Panc1 (cell line): ENCODE measurements at regions not wholly inside any gene's neighbourhood (a gene's known extent, or its start where the extent isn't known, plus 50 kb on each side); places are given as distances from the start of the nearest gene placed in this dataset.

Source experiments
- ATAC-seq: fragments of 200-7000 bp; cut with Tn5 transposase; 2 replicates; pipeline ENCODE4 v1.9.1; 2020; ENCODE audit warnings: mild to moderate bottlenecking, moderate library complexity
- BruUV-seq: library from RNA; stranded (reverse); fragments of 400-500 nt; replicated peaks from 2 replicates; lab custom pipeline; 2021; lab: Mats Ljungman, UMichigan
- CTCF ChIA-PET: fragments of 300-600 bp; sonication (Branson Sonifier 250); formaldehyde crosslinking; loops from one replicate; lab custom pipeline; 2022; ENCODE audit warnings: antibody characterized with exemption; lab: Charles Lee
- POLR2A ChIA-PET: fragments of 300-600 bp; sonication (Branson Sonifier 250); formaldehyde crosslinking; loops from one replicate; lab custom pipeline; 2022; ENCODE audit warnings: antibody characterized with exemption; lab: Charles Lee
- DNase-seq: peaks from one replicate; pipeline ENCODE4 v3.0.0-alpha.2; 2010; ENCODE audit warnings: low read depth, low spot score
- H3K27ac ChIP-seq: 2 replicates; pipeline ENCODE4 v1.5.1; 2011; ENCODE audit warnings: mild to moderate bottlenecking, low read length, inconsistent platforms
- H3K27me3 ChIP-seq: fragments of 200-500 bp; sonication (Bioruptor generic); 2 replicates; pipeline ENCODE4 v1.6.0; 2014; ENCODE audit warnings: low read length, inconsistent platforms; ENCODE audit not compliant: control insufficient read depth, insufficient read depth
- H3K36me3 ChIP-seq: fragments of 200-500 bp; sonication (Bioruptor generic); 2 replicates; pipeline ENCODE4 v1.5.1; 2014; ENCODE audit warnings: inconsistent platforms, mild to moderate bottlenecking, low read length, moderate library complexity; ENCODE audit not compliant: control insufficient read depth, insufficient read depth
- H3K4me1 ChIP-seq: 2 replicates; pipeline ENCODE4 v1.5.1; 2011; ENCODE audit warnings: inconsistent platforms, mild to moderate bottlenecking, low read length, moderate library complexity; ENCODE audit not compliant: control insufficient read depth, insufficient read depth
- H3K4me3 ChIP-seq, 2 experiments: 2 replicates each; pipeline ENCODE4 v1.5.1; 2011 to 2012; ENCODE audit warnings: low read depth in 2 of 2, low read length in 2 of 2, mild to moderate bottlenecking in 2 of 2, inconsistent platforms in 1 of 2, moderate library complexity in 1 of 2
- H3K9me3 ChIP-seq: fragments of 200-500 bp; sonication (Bioruptor generic); 2 replicates; pipeline ENCODE4 v1.5.1; 2014; ENCODE audit warnings: low read depth, mild to moderate bottlenecking, inconsistent platforms, low read length, moderate library complexity; ENCODE audit not compliant: control insufficient read depth, insufficient read depth
- POLR2AphosphoS5 ChIP-seq: IDR thresholded peaks from 2 replicates; pipeline ENCODE4 v1.6.1; 2012; ENCODE audit warnings: mild to moderate bottlenecking, low read depth, low read length, moderate library complexity
- SIN3A ChIP-seq: IDR thresholded peaks from 2 replicates; pipeline ENCODE4 v1.6.1; 2012; ENCODE audit warnings: low read depth, mild to moderate bottlenecking, low read length, moderate library complexity, borderline replicate concordance; ENCODE audit not compliant: insufficient read depth
- TCF7L2 ChIP-seq: IDR thresholded peaks from 2 replicates; pipeline ENCODE4 v1.6.1; 2011; ENCODE audit warnings: mild to moderate bottlenecking, low read depth, low read length, inconsistent platforms
- in situ Hi-C: cut with HindIII; loops from 2 replicates; pipeline ENCODE4 v1.10.0; 2016; ENCODE audit warnings: low sequenced_read_pairs, low pct_unique_long_range_greater_than_20kb
- intact Hi-C: fragments of 100-400 bp; cut with micrococcal nuclease; formaldehyde crosslinking; loops from one replicate; pipeline ENCODE4 v1.10.0; 2022; ENCODE audit not compliant: unreplicated experiment
- TF ChIP-seq, protein P1 (sequence below): fragments of 450-650 bp; IDR thresholded peaks from 2 replicates; pipeline ENCODE4 v1.5.1; 2017; ENCODE audit warnings: mild to moderate bottlenecking
- TF ChIP-seq, protein P2 (sequence below), 2 experiments: IDR thresholded peaks; 2 replicates each; pipeline ENCODE4 v1.6.1; 2011 to 2012; ENCODE audit warnings: low read depth in 2 of 2, control low read depth in 1 of 2, low read length in 1 of 2, mild to moderate bottlenecking in 1 of 2, moderate library complexity in 1 of 2; ENCODE audit not compliant: insufficient read depth in 1 of 2

DNA sequence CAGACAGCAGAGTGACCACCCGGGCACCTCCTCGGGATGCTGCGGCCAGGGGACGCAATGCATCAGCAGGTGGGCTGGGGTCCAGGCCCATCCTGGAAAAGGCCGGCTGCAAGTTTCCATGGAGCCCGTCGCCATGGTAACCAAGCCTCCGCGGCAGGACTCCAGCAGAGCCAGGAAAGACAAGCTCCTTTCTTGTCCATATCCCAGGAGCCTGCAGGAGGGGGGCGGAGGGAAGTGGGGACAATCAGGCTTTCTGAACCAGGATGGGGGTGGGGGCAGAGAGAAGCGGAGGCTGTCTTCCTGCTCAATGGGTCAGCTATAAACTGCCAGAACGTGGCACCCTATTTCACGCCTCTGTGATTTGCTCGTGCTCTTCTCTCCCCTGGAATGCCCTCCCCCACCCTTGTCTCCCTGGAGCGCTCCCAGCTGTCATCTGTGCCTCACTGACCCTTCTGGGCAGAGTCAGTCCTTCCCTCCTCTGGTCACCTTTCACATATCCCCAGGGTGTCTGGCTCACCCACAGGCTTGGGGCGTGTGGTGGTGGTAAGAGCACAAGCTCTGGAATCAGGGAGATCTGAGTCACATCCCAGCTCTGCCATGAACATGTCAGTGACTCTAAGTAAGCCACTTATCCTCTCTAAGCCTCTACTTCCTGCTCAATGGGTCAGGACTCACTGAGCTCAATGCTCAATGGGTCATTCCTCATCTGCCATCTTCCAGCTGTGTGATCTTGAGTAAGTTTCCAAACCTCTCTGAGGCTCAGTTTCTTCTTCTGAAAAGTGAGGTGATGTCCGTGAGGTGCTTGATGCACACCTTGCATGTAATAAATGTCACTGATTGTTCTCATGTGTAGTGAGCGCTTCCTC, 58.9 kb upstream of the LAPTM5 start:
- H3K4me1 ChIP-seq: peaks cover 6% of the 10 kb centered on the region
- in situ Hi-C loops: loop anchor here (25.0 kb wide), 1 partner anchor 96 kb away; the partner anchor contains the start of gene SDC3
- H3K4me3 ChIP-seq: no peak overlapping the region
- intact Hi-C loops: no loop called here
- H3K27ac ChIP-seq: no peak overlapping the region
- no peaks in the 10 kb centered on the region for H3K36me3 ChIP-seq
- no peaks in the 10 kb centered on the region for H3K27me3 ChIP-seq
- peak; percentile 78 for ATAC-seq
- H3K9me3 ChIP-seq: no peaks in the 10 kb centered on the region
- TF ChIP-seq TCF7L2: no peak
- TF ChIP-seq, protein P1, sequence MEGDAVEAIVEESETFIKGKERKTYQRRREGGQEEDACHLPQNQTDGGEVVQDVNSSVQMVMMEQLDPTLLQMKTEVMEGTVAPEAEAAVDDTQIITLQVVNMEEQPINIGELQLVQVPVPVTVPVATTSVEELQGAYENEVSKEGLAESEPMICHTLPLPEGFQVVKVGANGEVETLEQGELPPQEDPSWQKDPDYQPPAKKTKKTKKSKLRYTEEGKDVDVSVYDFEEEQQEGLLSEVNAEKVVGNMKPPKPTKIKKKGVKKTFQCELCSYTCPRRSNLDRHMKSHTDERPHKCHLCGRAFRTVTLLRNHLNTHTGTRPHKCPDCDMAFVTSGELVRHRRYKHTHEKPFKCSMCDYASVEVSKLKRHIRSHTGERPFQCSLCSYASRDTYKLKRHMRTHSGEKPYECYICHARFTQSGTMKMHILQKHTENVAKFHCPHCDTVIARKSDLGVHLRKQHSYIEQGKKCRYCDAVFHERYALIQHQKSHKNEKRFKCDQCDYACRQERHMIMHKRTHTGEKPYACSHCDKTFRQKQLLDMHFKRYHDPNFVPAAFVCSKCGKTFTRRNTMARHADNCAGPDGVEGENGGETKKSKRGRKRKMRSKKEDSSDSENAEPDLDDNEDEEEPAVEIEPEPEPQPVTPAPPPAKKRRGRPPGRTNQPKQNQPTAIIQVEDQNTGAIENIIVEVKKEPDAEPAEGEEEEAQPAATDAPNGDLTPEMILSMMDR: no peak
- TF ChIP-seq POLR2AphosphoS5: no peak
- TF ChIP-seq, protein P2, sequence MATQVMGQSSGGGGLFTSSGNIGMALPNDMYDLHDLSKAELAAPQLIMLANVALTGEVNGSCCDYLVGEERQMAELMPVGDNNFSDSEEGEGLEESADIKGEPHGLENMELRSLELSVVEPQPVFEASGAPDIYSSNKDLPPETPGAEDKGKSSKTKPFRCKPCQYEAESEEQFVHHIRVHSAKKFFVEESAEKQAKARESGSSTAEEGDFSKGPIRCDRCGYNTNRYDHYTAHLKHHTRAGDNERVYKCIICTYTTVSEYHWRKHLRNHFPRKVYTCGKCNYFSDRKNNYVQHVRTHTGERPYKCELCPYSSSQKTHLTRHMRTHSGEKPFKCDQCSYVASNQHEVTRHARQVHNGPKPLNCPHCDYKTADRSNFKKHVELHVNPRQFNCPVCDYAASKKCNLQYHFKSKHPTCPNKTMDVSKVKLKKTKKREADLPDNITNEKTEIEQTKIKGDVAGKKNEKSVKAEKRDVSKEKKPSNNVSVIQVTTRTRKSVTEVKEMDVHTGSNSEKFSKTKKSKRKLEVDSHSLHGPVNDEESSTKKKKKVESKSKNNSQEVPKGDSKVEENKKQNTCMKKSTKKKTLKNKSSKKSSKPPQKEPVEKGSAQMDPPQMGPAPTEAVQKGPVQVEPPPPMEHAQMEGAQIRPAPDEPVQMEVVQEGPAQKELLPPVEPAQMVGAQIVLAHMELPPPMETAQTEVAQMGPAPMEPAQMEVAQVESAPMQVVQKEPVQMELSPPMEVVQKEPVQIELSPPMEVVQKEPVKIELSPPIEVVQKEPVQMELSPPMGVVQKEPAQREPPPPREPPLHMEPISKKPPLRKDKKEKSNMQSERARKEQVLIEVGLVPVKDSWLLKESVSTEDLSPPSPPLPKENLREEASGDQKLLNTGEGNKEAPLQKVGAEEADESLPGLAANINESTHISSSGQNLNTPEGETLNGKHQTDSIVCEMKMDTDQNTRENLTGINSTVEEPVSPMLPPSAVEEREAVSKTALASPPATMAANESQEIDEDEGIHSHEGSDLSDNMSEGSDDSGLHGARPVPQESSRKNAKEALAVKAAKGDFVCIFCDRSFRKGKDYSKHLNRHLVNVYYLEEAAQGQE (IDR thresholded peaks at IDR 0.05; ENCODE audit: insufficient read depth in 1 of 2, low read depth in 2 of 2, low read length in 1 of 2): no peak
- no peak for TF ChIP-seq SIN3A
- no peak for DNase-seq
- ChIA-PET POLR2A (interaction anchor here (0.6 kb wide), 1 partner anchor 98 kb away, joined by 5 read pairs; no protein-coding TSS in a partner anchor), CTCF (interaction anchor here (1.0 to 1.1 kb wide), 2 partner anchors 95 to 96 kb away, joined by 3 to 4 read pairs; no protein-coding TSS in a partner anchor)
- no TSS peak for BruUV-seq

DNA sequence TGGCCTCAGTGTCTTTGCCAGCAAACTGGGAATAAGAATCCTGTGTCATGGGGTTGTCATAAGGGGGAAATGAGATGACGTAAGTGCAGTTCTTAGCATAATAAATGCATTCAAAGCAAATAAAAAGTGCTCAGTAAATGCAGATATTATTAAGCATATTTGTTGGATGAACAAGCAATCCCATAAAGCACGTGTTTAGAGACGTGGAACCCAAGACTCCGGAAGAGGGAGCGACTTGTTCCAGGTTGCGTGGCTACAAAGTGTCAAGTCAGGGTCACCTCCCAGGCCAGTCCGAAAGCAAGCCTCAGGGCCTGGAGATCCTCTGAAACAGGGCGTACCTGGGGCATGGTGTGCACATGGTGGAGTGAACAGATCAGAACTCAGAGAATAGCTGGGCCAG, 58.0 kb upstream of the LAPTM5 start:
- Histone ChIP-seq H3K4me1 (peaks cover 6% of the 10 kb centered on the region), H3K9me3 (no peaks in the 10 kb centered on the region), H3K27me3 (no peaks in the 10 kb centered on the region), H3K36me3 (no peaks in the 10 kb centered on the region), H3K27ac (no peak overlapping the region), H3K4me3 (no peak overlapping the region)
- DNase-seq (no peak), ATAC-seq (no peak)
- in situ Hi-C loops (loop anchor here (25.0 kb wide), 1 partner anchor 97 kb away; the partner anchor contains the start of gene SDC3), intact Hi-C loops (no loop called here)
- TF ChIP-seq, protein P1: no peak
- TF ChIP-seq SIN3A: no peak
- TF ChIP-seq, protein P2 (IDR thresholded peaks at IDR 0.05; ENCODE audit: insufficient read depth in 1 of 2, low read depth in 2 of 2, low read length in 1 of 2): no peak
- no peak for TF ChIP-seq POLR2AphosphoS5
- no peak for TF ChIP-seq TCF7L2
- POLR2A ChIA-PET: no interaction called here
- CTCF ChIA-PET: no interaction called here
- BruUV-seq: no TSS peak
